ENCODE measurements at regions not wholly inside any gene's neighbourhood (a gene's known extent, or its start where the extent isn't known, plus 50 kb on each side); places are given as distances from the start of the nearest gene placed in this dataset.

DNA sequence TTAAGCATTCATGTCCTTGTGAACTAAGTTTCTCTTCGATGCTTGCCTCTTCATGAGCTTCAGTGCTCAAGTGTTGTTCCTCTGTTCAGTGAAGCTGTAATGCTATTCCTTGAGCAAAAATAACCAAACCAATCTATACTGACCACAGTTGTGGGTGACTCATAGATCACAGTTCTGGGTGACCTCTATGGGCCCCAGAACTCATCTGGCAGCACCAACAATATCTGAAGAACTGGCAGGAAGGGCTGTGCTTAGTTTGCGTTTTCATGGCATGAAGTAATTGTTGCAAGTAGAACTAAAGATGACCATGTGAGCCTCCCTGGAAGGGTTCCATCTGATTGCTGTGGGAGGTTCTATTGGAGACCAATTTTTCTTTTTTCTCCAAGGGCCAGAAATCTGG is 106.2 kb downstream of the CCNG2 start:
- TF ChIP-seq, protein P1, sequence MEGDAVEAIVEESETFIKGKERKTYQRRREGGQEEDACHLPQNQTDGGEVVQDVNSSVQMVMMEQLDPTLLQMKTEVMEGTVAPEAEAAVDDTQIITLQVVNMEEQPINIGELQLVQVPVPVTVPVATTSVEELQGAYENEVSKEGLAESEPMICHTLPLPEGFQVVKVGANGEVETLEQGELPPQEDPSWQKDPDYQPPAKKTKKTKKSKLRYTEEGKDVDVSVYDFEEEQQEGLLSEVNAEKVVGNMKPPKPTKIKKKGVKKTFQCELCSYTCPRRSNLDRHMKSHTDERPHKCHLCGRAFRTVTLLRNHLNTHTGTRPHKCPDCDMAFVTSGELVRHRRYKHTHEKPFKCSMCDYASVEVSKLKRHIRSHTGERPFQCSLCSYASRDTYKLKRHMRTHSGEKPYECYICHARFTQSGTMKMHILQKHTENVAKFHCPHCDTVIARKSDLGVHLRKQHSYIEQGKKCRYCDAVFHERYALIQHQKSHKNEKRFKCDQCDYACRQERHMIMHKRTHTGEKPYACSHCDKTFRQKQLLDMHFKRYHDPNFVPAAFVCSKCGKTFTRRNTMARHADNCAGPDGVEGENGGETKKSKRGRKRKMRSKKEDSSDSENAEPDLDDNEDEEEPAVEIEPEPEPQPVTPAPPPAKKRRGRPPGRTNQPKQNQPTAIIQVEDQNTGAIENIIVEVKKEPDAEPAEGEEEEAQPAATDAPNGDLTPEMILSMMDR (IDR thresholded peaks at IDR 0.05; ENCODE audit: low read depth, low read length, missing input control), result no peak
- no peak for TF ChIP-seq TAF1 (conservative IDR thresholded peaks at IDR 0.05)
- no peak for TF ChIP-seq FOXA1 (IDR thresholded peaks at IDR 0.05)
- TF ChIP-seq, protein P2, sequence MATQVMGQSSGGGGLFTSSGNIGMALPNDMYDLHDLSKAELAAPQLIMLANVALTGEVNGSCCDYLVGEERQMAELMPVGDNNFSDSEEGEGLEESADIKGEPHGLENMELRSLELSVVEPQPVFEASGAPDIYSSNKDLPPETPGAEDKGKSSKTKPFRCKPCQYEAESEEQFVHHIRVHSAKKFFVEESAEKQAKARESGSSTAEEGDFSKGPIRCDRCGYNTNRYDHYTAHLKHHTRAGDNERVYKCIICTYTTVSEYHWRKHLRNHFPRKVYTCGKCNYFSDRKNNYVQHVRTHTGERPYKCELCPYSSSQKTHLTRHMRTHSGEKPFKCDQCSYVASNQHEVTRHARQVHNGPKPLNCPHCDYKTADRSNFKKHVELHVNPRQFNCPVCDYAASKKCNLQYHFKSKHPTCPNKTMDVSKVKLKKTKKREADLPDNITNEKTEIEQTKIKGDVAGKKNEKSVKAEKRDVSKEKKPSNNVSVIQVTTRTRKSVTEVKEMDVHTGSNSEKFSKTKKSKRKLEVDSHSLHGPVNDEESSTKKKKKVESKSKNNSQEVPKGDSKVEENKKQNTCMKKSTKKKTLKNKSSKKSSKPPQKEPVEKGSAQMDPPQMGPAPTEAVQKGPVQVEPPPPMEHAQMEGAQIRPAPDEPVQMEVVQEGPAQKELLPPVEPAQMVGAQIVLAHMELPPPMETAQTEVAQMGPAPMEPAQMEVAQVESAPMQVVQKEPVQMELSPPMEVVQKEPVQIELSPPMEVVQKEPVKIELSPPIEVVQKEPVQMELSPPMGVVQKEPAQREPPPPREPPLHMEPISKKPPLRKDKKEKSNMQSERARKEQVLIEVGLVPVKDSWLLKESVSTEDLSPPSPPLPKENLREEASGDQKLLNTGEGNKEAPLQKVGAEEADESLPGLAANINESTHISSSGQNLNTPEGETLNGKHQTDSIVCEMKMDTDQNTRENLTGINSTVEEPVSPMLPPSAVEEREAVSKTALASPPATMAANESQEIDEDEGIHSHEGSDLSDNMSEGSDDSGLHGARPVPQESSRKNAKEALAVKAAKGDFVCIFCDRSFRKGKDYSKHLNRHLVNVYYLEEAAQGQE (IDR thresholded peaks at IDR 0.05), result no peak
- TF ChIP-seq EGR1 (IDR thresholded peaks at IDR 0.05; ENCODE audit: low read depth in 2 of 2), result no peak
- TF ChIP-seq, protein P3, sequence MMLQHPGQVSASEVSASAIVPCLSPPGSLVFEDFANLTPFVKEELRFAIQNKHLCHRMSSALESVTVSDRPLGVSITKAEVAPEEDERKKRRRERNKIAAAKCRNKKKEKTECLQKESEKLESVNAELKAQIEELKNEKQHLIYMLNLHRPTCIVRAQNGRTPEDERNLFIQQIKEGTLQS (IDR thresholded peaks at IDR 0.05), result no peak
- no peak for TF ChIP-seq SP1 (IDR thresholded peaks at IDR 0.05)
- TF ChIP-seq, protein P4, sequence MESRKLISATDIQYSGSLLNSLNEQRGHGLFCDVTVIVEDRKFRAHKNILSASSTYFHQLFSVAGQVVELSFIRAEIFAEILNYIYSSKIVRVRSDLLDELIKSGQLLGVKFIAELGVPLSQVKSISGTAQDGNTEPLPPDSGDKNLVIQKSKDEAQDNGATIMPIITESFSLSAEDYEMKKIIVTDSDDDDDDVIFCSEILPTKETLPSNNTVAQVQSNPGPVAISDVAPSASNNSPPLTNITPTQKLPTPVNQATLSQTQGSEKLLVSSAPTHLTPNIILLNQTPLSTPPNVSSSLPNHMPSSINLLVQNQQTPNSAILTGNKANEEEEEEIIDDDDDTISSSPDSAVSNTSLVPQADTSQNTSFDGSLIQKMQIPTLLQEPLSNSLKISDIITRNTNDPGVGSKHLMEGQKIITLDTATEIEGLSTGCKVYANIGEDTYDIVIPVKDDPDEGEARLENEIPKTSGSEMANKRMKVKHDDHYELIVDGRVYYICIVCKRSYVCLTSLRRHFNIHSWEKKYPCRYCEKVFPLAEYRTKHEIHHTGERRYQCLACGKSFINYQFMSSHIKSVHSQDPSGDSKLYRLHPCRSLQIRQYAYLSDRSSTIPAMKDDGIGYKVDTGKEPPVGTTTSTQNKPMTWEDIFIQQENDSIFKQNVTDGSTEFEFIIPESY (IDR thresholded peaks at IDR 0.05), result no peak
- TF ChIP-seq, protein P5, sequence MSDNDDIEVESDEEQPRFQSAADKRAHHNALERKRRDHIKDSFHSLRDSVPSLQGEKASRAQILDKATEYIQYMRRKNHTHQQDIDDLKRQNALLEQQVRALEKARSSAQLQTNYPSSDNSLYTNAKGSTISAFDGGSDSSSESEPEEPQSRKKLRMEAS (IDR thresholded peaks at IDR 0.05), result no peak
- TF ChIP-seq RXRA (IDR thresholded peaks at IDR 0.05), result no peak
- no peak for TF ChIP-seq RAD21 (IDR thresholded peaks at IDR 0.05)
- no peak for TF ChIP-seq YY1 (IDR thresholded peaks at IDR 0.05)
- TF ChIP-seq GABPA (IDR thresholded peaks at IDR 0.05 in 1 of 2, conservative IDR thresholded peaks at IDR 0.05 in 1 of 2), result no peak
- no peak for TF ChIP-seq JUND (IDR thresholded peaks at IDR 0.05)
